ENCODE measurements at regions not wholly inside any gene's neighbourhood (a gene's known extent, or its start where the extent isn't known, plus 50 kb on each side); places are given as distances from the start of the nearest gene placed in this dataset.

GRCh38 chr6:71498638-71499037 lies 210.0 kb downstream of the OGFRL1 start:
- TF ChIP-seq POLR2A (IDR thresholded peaks at IDR 0.05) (no peak), POLR2AphosphoS5 (IDR thresholded peaks at IDR 0.05; ENCODE audit: insufficient read depth in 1 of 2, low read depth in 1 of 2) (no peak), CTCF (IDR thresholded peaks at IDR 0.05) (no peak)
